ENCODE measurements at regions not wholly inside any gene's neighbourhood (a gene's known extent, or its start where the extent isn't known, plus 50 kb on each side); places are given as distances from the start of the nearest gene placed in this dataset.
A peak's percentile ranks its signal among the peaks of the same experiment; 100 is the strongest.

DNA sequence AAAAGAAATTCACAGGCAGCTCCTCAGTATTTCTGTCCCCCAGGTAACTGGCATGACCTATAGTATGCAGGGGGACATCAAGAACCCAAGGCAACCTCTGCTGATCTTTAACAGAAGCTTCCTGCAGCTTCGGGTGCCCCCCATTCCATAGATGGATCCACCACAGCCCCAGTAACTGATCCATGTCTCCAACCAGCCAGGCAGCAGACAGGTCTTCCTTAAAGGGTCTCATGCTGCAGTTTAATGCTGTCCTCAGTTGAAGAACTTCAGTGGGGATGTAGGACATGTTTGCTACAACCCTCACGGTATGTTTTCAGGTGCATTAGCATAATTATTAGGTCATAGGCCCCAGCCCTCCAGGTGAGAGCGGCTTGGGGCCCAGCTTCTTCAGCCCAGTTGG is 90.9 kb upstream of the OLIG2 start:
- Histone ChIP-seq H3K9me3 (no peaks in the 10 kb centered on the region), H3K27ac (no peak overlapping the region), H3K4me1 (no peaks in the 10 kb centered on the region), H3K4me3 (no peak overlapping the region), H3K36me3 (no peaks in the 10 kb centered on the region), H3K27me3 (no peaks in the 10 kb centered on the region)
- ATAC-seq = no peak
- 68% methylated on average over 2 of the region's 3 CpGs for WGBS (ENCODE audit: insufficient coverage, low coverage, low lambda C conversion rate, missing lambda C conversion rate)
- TF ChIP-seq, protein P1, sequence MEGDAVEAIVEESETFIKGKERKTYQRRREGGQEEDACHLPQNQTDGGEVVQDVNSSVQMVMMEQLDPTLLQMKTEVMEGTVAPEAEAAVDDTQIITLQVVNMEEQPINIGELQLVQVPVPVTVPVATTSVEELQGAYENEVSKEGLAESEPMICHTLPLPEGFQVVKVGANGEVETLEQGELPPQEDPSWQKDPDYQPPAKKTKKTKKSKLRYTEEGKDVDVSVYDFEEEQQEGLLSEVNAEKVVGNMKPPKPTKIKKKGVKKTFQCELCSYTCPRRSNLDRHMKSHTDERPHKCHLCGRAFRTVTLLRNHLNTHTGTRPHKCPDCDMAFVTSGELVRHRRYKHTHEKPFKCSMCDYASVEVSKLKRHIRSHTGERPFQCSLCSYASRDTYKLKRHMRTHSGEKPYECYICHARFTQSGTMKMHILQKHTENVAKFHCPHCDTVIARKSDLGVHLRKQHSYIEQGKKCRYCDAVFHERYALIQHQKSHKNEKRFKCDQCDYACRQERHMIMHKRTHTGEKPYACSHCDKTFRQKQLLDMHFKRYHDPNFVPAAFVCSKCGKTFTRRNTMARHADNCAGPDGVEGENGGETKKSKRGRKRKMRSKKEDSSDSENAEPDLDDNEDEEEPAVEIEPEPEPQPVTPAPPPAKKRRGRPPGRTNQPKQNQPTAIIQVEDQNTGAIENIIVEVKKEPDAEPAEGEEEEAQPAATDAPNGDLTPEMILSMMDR (IDR thresholded peaks at IDR 0.05) = no peak
- TF ChIP-seq POLR2A (IDR thresholded peaks at IDR 0.05) = no peak
- intact Hi-C loops (cut with DNase I) = no loop called here
- no peak for DNase-seq

DNA sequence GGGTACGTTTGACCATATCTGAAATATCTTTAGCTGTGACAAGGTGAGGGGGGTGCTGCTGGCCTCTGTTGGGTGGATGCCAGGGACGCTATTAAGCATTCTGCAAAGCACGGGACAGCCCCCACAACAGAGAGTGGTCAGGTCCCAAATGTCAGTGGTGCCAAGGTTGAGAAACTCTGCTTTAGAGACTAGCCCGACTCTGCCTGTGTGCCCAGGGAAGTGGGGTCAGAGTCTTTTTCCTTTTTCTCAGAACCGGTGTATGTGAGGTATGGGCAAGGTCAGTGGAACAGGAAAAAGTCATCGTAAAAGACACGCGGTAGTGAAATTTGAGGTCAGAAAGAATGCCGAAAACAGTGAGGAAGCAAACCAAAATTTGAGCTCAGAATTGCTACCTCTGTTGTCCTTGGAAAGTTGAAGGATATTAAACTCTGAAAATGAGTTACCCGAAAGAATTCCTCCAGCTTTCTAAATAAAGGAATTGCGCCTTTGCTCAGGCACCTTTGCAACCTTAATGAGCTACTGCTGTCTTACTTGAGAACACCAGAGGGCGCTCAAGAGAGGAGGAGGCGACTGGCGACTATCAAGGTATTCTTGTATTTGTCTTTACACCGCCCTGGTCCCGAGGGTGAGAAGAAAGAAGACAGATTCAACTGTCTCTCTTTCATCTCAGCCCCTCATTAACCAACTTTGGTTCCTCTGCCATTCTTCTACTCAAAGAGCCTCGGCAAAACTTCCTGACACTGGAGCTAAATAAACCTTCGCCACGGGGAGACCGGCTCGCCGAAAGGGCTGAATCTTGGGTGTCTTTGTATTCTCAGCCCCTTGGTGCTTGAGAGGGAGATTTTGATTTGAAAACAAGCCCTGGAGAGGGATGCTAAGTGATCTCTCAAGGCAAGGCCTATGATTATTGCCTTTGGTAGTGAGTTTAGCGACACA is 85.4 kb upstream of the OLIG2 start:
- no peak overlapping the region for H3K4me3 ChIP-seq
- DNase-seq (no peak), ATAC-seq (peak; percentile 75 to 81 (median 79))
- H3K9me3 ChIP-seq = no peaks in the 10 kb centered on the region
- intact Hi-C loops (cut with DNase I) = no loop called here
- H3K4me1 ChIP-seq = no peaks in the 10 kb centered on the region
- H3K27ac ChIP-seq = no peak overlapping the region
- no peaks in the 10 kb centered on the region for H3K27me3 ChIP-seq
- WGBS (ENCODE audit: insufficient coverage, low coverage, low lambda C conversion rate, missing lambda C conversion rate) = 39% methylated on average over 22 of the region's 23 CpGs
- H3K36me3 ChIP-seq = no peaks in the 10 kb centered on the region
- TF ChIP-seq, protein P1 (IDR thresholded peaks at IDR 0.05) = peak; percentile 61 to 82 (median 81)
- TF ChIP-seq POLR2A (IDR thresholded peaks at IDR 0.05) = no peak

DNA sequence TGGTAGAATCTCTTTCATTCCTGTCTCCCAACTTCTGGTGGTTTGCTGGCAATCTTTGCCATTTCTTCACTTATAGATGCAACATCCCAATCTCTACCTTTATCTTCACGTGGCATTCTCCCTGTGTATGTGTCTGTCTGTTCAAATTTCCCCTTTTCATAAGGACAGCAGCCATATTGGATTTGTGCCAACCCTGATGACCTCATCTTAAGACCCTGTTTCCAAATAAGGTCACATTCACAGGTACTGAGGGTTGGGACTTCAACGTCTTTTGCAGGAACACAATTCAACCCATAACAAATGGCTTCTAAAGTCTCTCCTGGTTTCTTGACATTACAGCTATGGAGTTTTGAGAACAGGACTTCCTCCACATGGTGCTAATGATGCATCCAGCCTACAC is 84.5 kb upstream of the OLIG2 start:
- DNase-seq (no peak), ATAC-seq (no peak)
- Histone ChIP-seq H3K36me3 (no peaks in the 10 kb centered on the region), H3K27me3 (no peaks in the 10 kb centered on the region), H3K9me3 (no peaks in the 10 kb centered on the region), H3K27ac (no peak overlapping the region), H3K4me3 (no peak overlapping the region), H3K4me1 (no peaks in the 10 kb centered on the region)
- TF ChIP-seq POLR2A (IDR thresholded peaks at IDR 0.05) = no peak
- TF ChIP-seq, protein P1 (IDR thresholded peaks at IDR 0.05) = no peak
- intact Hi-C loops (cut with DNase I) = no loop called here
- WGBS (ENCODE audit: insufficient coverage, low coverage, low lambda C conversion rate, missing lambda C conversion rate) = 82% methylated on average over 2 of the region's 2 CpGs

DNA sequence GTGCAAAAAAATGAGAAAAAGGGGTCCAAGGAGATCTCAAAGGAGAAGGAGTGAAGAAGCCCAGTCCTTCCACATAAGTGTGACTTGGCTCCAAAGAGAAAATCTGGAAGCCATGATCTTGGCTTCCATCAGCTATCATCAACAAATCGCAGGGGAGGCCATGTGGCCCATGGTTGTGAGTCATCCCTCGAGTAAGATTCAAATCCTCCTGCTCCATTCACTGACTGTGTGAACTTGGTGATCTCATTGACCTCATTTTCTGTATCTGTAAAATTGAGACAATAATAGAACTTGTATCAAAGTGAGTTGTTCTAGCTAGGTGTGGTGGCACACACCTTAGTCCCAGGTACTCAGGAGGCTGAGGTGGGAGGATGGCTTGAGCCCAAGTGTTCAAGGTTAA is 79.1 kb upstream of the OLIG2 start:
- ATAC-seq (no peak), DNase-seq (no peak)
- 46% methylated on average over 2 of the region's 2 CpGs for WGBS (ENCODE audit: insufficient coverage, low coverage, low lambda C conversion rate, missing lambda C conversion rate)
- Histone ChIP-seq H3K4me1 (no peaks in the 10 kb centered on the region), H3K27ac (no peak overlapping the region), H3K9me3 (no peaks in the 10 kb centered on the region), H3K4me3 (no peak overlapping the region), H3K36me3 (no peaks in the 10 kb centered on the region), H3K27me3 (no peaks in the 10 kb centered on the region)
- TF ChIP-seq, protein P1 (IDR thresholded peaks at IDR 0.05) = no peak
- TF ChIP-seq POLR2A (IDR thresholded peaks at IDR 0.05) = no peak
- intact Hi-C loops (cut with DNase I) = no loop called here

Data from right lobe of liver (tissue), 6 donors.